NB4 (cell line): ENCODE measurements at regions not wholly inside any gene's neighbourhood (a gene's known extent, or its start where the extent isn't known, plus 50 kb on each side); places are given as distances from the start of the nearest gene placed in this dataset.

Experiments used
- DNase-seq: peaks from one replicate; pipeline ENCODE4 v3.0.0; 2010; ENCODE audit warnings: low read depth
- H3K4me3 ChIP-seq: one replicate; pipeline ENCODE4 v1.5.1; 2011; ENCODE audit warnings: mild to moderate bottlenecking, low read depth, low read length, moderate library complexity
- CTCF ChIP-seq: IDR thresholded peaks from one replicate; pipeline ENCODE4 v1.5.1; 2012; ENCODE audit warnings: low read depth, low read length
- MYC ChIP-seq: IDR thresholded peaks from 2 replicates; pipeline ENCODE4 v1.6.1; 2011; ENCODE audit warnings: low read depth, low read length
- POLR2A ChIP-seq: IDR thresholded peaks from 2 replicates; pipeline ENCODE4 v1.6.1; 2011; ENCODE audit warnings: mild to moderate bottlenecking; ENCODE audit not compliant: insufficient read length; ENCODE audit errors: extremely low read depth
- TF ChIP-seq, protein P1 (sequence below): IDR thresholded peaks from 2 replicates; pipeline ENCODE4 v1.6.1; 2011; ENCODE audit warnings: low read depth, low read length

GRCh38 chr16:86726340-86726739 is 148.0 kb downstream of the FOXL1 start:
- no peak overlapping the region for H3K4me3 ChIP-seq
- TF ChIP-seq POLR2A (no peak), CTCF (no peak), MYC (no peak)
- TF ChIP-seq, protein P1, sequence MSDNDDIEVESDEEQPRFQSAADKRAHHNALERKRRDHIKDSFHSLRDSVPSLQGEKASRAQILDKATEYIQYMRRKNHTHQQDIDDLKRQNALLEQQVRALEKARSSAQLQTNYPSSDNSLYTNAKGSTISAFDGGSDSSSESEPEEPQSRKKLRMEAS, result no peak
- no peak for DNase-seq

DNA sequence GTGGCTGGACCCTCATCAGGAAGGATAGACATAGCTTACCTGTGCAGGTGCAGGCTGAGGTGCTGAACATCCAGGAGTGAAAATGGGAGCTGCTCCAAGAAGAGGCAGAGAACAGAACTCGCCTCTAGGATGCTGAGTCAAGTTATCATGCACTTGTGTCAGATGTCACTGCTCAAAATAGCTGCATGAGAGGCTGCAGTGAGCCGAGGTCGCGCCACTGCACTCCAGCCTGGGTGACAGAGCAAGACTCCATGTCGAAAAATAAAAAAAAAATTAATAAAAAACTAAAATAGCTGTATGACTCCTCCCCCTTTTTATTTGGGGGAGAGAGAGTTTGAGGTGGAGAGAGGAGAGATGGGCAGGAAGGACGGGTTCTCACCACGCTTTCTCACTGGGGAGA is 148.8 kb downstream of the FOXL1 start:
- DNase-seq, result no peak
- no peak overlapping the region for H3K4me3 ChIP-seq
- TF ChIP-seq MYC (no peak), CTCF (no peak), POLR2A (no peak)
- TF ChIP-seq, protein P1, result no peak

GRCh38 chr16:86727632-86728031 is 149.3 kb downstream of the FOXL1 start:
- no peak overlapping the region for H3K4me3 ChIP-seq
- TF ChIP-seq, protein P1, result no peak
- TF ChIP-seq MYC, result no peak
- TF ChIP-seq POLR2A, result no peak
- no peak for TF ChIP-seq CTCF
- DNase-seq, result no peak

- DNase-seq, result no peak
- H3K4me3 ChIP-seq, result no peak overlapping the region
- TF ChIP-seq POLR2A, result no peak
- no peak for TF ChIP-seq MYC
- TF ChIP-seq CTCF, result no peak
- TF ChIP-seq, protein P1, result no peak
Observed at GRCh38 chr16:86729686-86730085, 151.3 kb downstream of the FOXL1 start.

GRCh38 chr16:86730086-86730485 is 151.7 kb downstream of the FOXL1 start:
- H3K4me3 ChIP-seq, result no peak overlapping the region
- no peak for DNase-seq
- no peak for TF ChIP-seq MYC

GRCh38 chr16:86730597-86730996 is 152.2 kb downstream of the FOXL1 start:
- H3K4me3 ChIP-seq, result no peak overlapping the region
- no peak for TF ChIP-seq MYC
- TF ChIP-seq, protein P1, result no peak
- TF ChIP-seq POLR2A, result no peak
- no peak for TF ChIP-seq CTCF
- DNase-seq, result no peak
